Panc1 (cell line): ENCODE measurements at regions not wholly inside any gene's neighbourhood (a gene's known extent, or its start where the extent isn't known, plus 50 kb on each side); places are given as distances from the start of the nearest gene placed in this dataset.

Experiments
- CTCF ChIP-seq: fragments of 450-650 bp; IDR thresholded peaks from 2 replicates; pipeline ENCODE4 v1.5.1; 2017; ENCODE audit warnings: mild to moderate bottlenecking
- POLR2AphosphoS5 ChIP-seq: IDR thresholded peaks from 2 replicates; pipeline ENCODE4 v1.6.1; 2012; ENCODE audit warnings: mild to moderate bottlenecking, low read depth, low read length, moderate library complexity
- TF ChIP-seq, protein P1 (sequence below), 2 experiments: IDR thresholded peaks; 2 replicates each; pipeline ENCODE4 v1.6.1; 2011 to 2012; ENCODE audit warnings: low read depth in 2 of 2, control low read depth in 1 of 2, low read length in 1 of 2, mild to moderate bottlenecking in 1 of 2, moderate library complexity in 1 of 2; ENCODE audit not compliant: insufficient read depth in 1 of 2

DNA sequence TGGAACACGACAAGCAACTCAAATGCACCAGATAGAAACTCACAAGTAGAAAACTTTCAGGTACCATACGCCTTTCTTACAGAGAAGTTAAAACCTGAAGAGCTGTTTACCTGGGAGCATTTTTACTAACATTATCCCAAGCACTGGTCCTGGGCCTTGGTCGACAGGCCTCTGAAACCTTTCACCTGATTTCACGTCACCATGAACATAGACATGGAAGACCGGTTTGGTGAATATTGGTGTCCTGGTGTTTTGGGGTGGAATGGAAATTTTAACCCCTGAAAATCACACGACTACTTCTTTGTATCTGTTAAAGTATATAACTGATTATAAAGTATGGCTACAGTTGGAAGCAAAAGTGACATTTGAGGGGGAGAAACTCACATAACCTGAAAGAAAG lies 176.6 kb upstream of the ARGLU1 start:
- TF ChIP-seq CTCF, result no peak
- TF ChIP-seq, protein P1, sequence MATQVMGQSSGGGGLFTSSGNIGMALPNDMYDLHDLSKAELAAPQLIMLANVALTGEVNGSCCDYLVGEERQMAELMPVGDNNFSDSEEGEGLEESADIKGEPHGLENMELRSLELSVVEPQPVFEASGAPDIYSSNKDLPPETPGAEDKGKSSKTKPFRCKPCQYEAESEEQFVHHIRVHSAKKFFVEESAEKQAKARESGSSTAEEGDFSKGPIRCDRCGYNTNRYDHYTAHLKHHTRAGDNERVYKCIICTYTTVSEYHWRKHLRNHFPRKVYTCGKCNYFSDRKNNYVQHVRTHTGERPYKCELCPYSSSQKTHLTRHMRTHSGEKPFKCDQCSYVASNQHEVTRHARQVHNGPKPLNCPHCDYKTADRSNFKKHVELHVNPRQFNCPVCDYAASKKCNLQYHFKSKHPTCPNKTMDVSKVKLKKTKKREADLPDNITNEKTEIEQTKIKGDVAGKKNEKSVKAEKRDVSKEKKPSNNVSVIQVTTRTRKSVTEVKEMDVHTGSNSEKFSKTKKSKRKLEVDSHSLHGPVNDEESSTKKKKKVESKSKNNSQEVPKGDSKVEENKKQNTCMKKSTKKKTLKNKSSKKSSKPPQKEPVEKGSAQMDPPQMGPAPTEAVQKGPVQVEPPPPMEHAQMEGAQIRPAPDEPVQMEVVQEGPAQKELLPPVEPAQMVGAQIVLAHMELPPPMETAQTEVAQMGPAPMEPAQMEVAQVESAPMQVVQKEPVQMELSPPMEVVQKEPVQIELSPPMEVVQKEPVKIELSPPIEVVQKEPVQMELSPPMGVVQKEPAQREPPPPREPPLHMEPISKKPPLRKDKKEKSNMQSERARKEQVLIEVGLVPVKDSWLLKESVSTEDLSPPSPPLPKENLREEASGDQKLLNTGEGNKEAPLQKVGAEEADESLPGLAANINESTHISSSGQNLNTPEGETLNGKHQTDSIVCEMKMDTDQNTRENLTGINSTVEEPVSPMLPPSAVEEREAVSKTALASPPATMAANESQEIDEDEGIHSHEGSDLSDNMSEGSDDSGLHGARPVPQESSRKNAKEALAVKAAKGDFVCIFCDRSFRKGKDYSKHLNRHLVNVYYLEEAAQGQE (IDR thresholded peaks at IDR 0.05; ENCODE audit: insufficient read depth in 1 of 2, low read depth in 2 of 2, low read length in 1 of 2), result no peak
- no peak for TF ChIP-seq POLR2AphosphoS5
